HCT116 (cell line): ENCODE measurements at regions not wholly inside any gene's neighbourhood (a gene's known extent, or its start where the extent isn't known, plus 50 kb on each side); places are given as distances from the start of the nearest gene placed in this dataset.

Experiments
- ATAC-seq: fragments of 200-7000 bp; cut with Tn5 transposase; 2 replicates; pipeline ENCODE4 v1.9.1; 2020; ENCODE audit warnings: mild to moderate bottlenecking, moderate library complexity
- BruUV-seq: library from RNA; stranded (reverse); fragments of 400-500 nt; replicated peaks from 2 replicates; lab custom pipeline; 2021; lab: Mats Ljungman, UMichigan
- CTCF ChIA-PET: fragments of 300-600 bp; sonication (Branson Sonifier 250); formaldehyde crosslinking; loops from one replicate; lab custom pipeline; 2021; ENCODE audit warnings: antibody characterized with exemption; lab: Charles Lee
- POLR2A ChIA-PET: fragments of 300-600, 350-600 bp; sonication (Branson Sonifier 250); formaldehyde crosslinking; loops from one replicate; lab custom pipeline; 2021; ENCODE audit warnings: antibody characterized with exemption; lab: Charles Lee
- RAD21 ChIA-PET, 2 experiments: fragments of 300-600 bp; sonication (Branson Sonifier 250); formaldehyde crosslinking; loops; one replicate each; lab custom pipeline; 2023; ENCODE audit warnings: low total read pairs in 2 of 2; ENCODE audit not compliant: uncharacterized antibody in 2 of 2, unreplicated experiment in 2 of 2, low non-redundant PET in 1 of 2; lab: Charles Lee
- DNase-seq: peaks from one replicate; pipeline ENCODE4 v3.0.0-alpha.2; 2010; ENCODE audit warnings: low read depth, low spot score
- H2AFZ ChIP-seq: fragments of 200-600 bp; shearing (Covaris generic), sonication (generic); 2 replicates; pipeline ENCODE4 v1.6.1; 2017; ENCODE audit warnings: low read depth, mixed run types, mixed read lengths, antibody characterized with exemption, low read length; ENCODE audit not compliant: poor library complexity, severe bottlenecking
- H3K27ac ChIP-seq: 2 replicates; pipeline ENCODE4 v1.5.1; 2012; ENCODE audit warnings: low read depth, low read length
- H3K27me3 ChIP-seq: fragments of 200-600 bp; sonication (generic); 2 replicates; pipeline ENCODE4 v1.6.1; 2016; ENCODE audit warnings: mixed run types, low read length, mixed read lengths; ENCODE audit not compliant: insufficient read depth
- H3K36me3 ChIP-seq, 2 experiments: fragments of 200-500 bp in 1 of 2; fragments of 200-600 bp in 1 of 2; sonication (Bioruptor generic) in 1 of 2; sonication (generic) in 1 of 2; 2 replicates each; pipeline versions ENCODE4 v1.5.1 to v1.6.1; 2014 to 2016; ENCODE audit warnings: low read length in 2 of 2, inconsistent platforms in 1 of 2, mixed read lengths in 1 of 2, mixed run types in 1 of 2; ENCODE audit not compliant: insufficient read depth in 2 of 2, control insufficient read depth in 1 of 2
- H3K4me1 ChIP-seq, 2 experiments: fragments of 200-600 bp in 1 of 2; sonication (generic) in 1 of 2; 2 replicates each; pipeline versions ENCODE4 v1.5.1 to v1.6.1; 2012 to 2017; ENCODE audit warnings: low read length in 2 of 2, inconsistent platforms in 1 of 2, mild to moderate bottlenecking in 1 of 2, mixed read lengths in 1 of 2, mixed run types in 1 of 2, moderate library complexity in 1 of 2; ENCODE audit not compliant: insufficient read depth in 2 of 2, control insufficient read depth in 1 of 2
- H3K4me2 ChIP-seq: fragments of 200-600 bp; sonication (generic); 2 replicates; pipeline ENCODE4 v1.6.1; 2017; ENCODE audit warnings: mixed run types, low read length, mixed read lengths
- H3K4me3 ChIP-seq, 2 experiments: fragments of 200-600 bp in 1 of 2; sonication (generic) in 1 of 2; replicated peaks in 1 of 2; 2 replicates each; pipeline ENCODE4 v1.5.1; 2011 to 2016; ENCODE audit warnings: low read length in 2 of 2, control low read depth in 1 of 2, low read depth in 1 of 2, mild to moderate bottlenecking in 1 of 2, mixed read lengths in 1 of 2, mixed run types in 1 of 2
- H3K79me2 ChIP-seq: fragments of 200-600 bp; sonication (generic); 2 replicates; pipeline ENCODE4 v1.6.1; 2017; ENCODE audit warnings: mild to moderate bottlenecking, mixed run types, low read length, moderate library complexity, mixed read lengths; ENCODE audit not compliant: insufficient read depth
- H3K9ac ChIP-seq: fragments of 200-600 bp; sonication (generic); 2 replicates; pipeline ENCODE4 v1.6.1; 2016; ENCODE audit warnings: low read length, mixed read lengths
- H3K9me2 ChIP-seq: fragments of 200-600 bp; sonication (generic), shearing (Covaris generic); 2 replicates; pipeline ENCODE4 v1.6.1; 2017; ENCODE audit warnings: mixed run types, mild to moderate bottlenecking, moderate library complexity; ENCODE audit not compliant: insufficient read depth
- H3K9me3 ChIP-seq, 2 experiments: fragments of 200-500 bp in 1 of 2; fragments of 200-600 bp in 1 of 2; sonication (Bioruptor generic) in 1 of 2; sonication (generic) in 1 of 2; 2 replicates each; pipeline ENCODE4 v1.6.1; 2014 to 2017; ENCODE audit warnings: low read length in 2 of 2, mixed read lengths in 2 of 2, inconsistent platforms in 1 of 2, low read depth in 1 of 2, mild to moderate bottlenecking in 1 of 2, mixed run types in 1 of 2, moderate library complexity in 1 of 2; ENCODE audit not compliant: control insufficient read depth in 1 of 2, insufficient read depth in 1 of 2
- H4K20me1 ChIP-seq: fragments of 200-600 bp; sonication (generic), shearing (Covaris generic); 2 replicates; pipeline ENCODE4 v1.6.1; 2017; ENCODE audit warnings: mixed run types, mild to moderate bottlenecking, moderate library complexity; ENCODE audit not compliant: insufficient read depth
- ATF3 ChIP-seq: IDR thresholded peaks from 2 replicates; pipeline ENCODE4 v1.6.1; 2012
- CEBPB ChIP-seq: IDR thresholded peaks from 2 replicates; pipeline ENCODE4 v1.6.1; 2012; ENCODE audit warnings: low read depth
- MAX ChIP-seq: IDR thresholded peaks from 2 replicates; pipeline ENCODE4 v1.6.1; 2012
- ZNF274 ChIP-seq: fragments of 200-500 bp; sonication (Bioruptor generic); IDR thresholded peaks from 2 replicates; pipeline ENCODE4 v1.6.1; 2014; ENCODE audit warnings: mild to moderate bottlenecking, low read depth, low read length, inconsistent platforms
- intact Hi-C: fragments of 100-400 bp; cut with micrococcal nuclease; formaldehyde crosslinking; loops from 2 replicates; pipeline ENCODE4 v1.10.0; 2022
- TF ChIP-seq, protein P1 (sequence below): IDR thresholded peaks from 2 replicates; pipeline ENCODE4 v1.6.1; 2012; ENCODE audit warnings: low read depth

- Histone ChIP-seq H4K20me1 (no peaks in the 10 kb centered on the region), H3K4me3 (no peak overlapping the region), H3K36me3 (no peaks in the 10 kb centered on the region), H3K9ac (no peak overlapping the region), H3K4me2 (no peak overlapping the region), H3K27me3 (no peaks in the 10 kb centered on the region), H3K9me3 (peaks cover 0 to 4% of the 10 kb centered on the region in 2 experiments; a peak in 1 of 4 replicates), H3K27ac (no peak overlapping the region), H2AFZ (no peak overlapping the region), H3K79me2 (no peaks in the 10 kb centered on the region), H3K4me1 (no peaks in the 10 kb centered on the region), H3K9me2 (no peaks in the 10 kb centered on the region)
- BruUV-seq, result no TSS peak
- ATAC-seq, result no peak
- ChIA-PET CTCF (no interaction called here), RAD21 (no interaction called here), POLR2A (no interaction called here)
- DNase-seq, result no peak
- intact Hi-C loops, result no loop called here
- TF ChIP-seq CEBPB, result no peak
These were observed 180.7 kb upstream of the TLE4 start for GRCh38 chr9:79390781-79391770.

- no peak overlapping the region for H3K9ac ChIP-seq
- H3K79me2 ChIP-seq, result no peaks in the 10 kb centered on the region
- no peaks in the 10 kb centered on the region for H3K4me1 ChIP-seq
- TF ChIP-seq CEBPB (no peak), ZNF274 (no peak), ATF3 (no peak), MAX (no peak)
- TF ChIP-seq, protein P1, sequence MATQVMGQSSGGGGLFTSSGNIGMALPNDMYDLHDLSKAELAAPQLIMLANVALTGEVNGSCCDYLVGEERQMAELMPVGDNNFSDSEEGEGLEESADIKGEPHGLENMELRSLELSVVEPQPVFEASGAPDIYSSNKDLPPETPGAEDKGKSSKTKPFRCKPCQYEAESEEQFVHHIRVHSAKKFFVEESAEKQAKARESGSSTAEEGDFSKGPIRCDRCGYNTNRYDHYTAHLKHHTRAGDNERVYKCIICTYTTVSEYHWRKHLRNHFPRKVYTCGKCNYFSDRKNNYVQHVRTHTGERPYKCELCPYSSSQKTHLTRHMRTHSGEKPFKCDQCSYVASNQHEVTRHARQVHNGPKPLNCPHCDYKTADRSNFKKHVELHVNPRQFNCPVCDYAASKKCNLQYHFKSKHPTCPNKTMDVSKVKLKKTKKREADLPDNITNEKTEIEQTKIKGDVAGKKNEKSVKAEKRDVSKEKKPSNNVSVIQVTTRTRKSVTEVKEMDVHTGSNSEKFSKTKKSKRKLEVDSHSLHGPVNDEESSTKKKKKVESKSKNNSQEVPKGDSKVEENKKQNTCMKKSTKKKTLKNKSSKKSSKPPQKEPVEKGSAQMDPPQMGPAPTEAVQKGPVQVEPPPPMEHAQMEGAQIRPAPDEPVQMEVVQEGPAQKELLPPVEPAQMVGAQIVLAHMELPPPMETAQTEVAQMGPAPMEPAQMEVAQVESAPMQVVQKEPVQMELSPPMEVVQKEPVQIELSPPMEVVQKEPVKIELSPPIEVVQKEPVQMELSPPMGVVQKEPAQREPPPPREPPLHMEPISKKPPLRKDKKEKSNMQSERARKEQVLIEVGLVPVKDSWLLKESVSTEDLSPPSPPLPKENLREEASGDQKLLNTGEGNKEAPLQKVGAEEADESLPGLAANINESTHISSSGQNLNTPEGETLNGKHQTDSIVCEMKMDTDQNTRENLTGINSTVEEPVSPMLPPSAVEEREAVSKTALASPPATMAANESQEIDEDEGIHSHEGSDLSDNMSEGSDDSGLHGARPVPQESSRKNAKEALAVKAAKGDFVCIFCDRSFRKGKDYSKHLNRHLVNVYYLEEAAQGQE, result no peak
- no peak for ATAC-seq
- H3K36me3 ChIP-seq, result no peaks in the 10 kb centered on the region
- H3K4me2 ChIP-seq, result no peak overlapping the region
- no TSS peak for BruUV-seq
- POLR2A ChIA-PET, result no interaction called here
- H2AFZ ChIP-seq, result no peak overlapping the region
- no peaks in the 10 kb centered on the region for H3K27me3 ChIP-seq
- no peak overlapping the region for H3K27ac ChIP-seq
- no peak overlapping the region for H3K4me3 ChIP-seq
- intact Hi-C loops, result no loop called here
- H4K20me1 ChIP-seq, result no peaks in the 10 kb centered on the region
- H3K9me3 ChIP-seq, result 0 out of 4 replicates have a peak, but pooled peaks cover 0 to 6% of the 10 kb centered on the region in 2 experiments
- CTCF ChIA-PET, result no interaction called here
- no peak for DNase-seq
- RAD21 ChIA-PET, result no interaction called here
- H3K9me2 ChIP-seq, result no peaks in the 10 kb centered on the region
These were observed 176.5 kb upstream of the TLE4 start for GRCh38 chr9:79395228-79395627.
